ENCODE measurements at regions not wholly inside any gene's neighbourhood (a gene's known extent, or its start where the extent isn't known, plus 50 kb on each side); places are given as distances from the start of the nearest gene placed in this dataset.

GRCh38 chr2:424306-425171 lies 136.6 kb upstream of the ALKAL2 start:
- no peak for DNase-seq

GRCh38 chr2:423479-423878 lies 135.6 kb upstream of the ALKAL2 start:
- DNase-seq, result no peak

GRCh38 chr2:422676-423435 lies 135.0 kb upstream of the ALKAL2 start:
- DNase-seq, result no peak

GRCh38 chr2:421406-421805 lies 133.5 kb upstream of the ALKAL2 start:
- no peak for DNase-seq

- DNase-seq, result no peak
Measured at GRCh38 chr2:419687-420317, 131.9 kb upstream of the ALKAL2 start.

- DNase-seq, result no peak
Measured at GRCh38 chr2:417662-418061, 129.8 kb upstream of the ALKAL2 start.

GRCh38 chr2:417006-417405 lies 129.1 kb upstream of the ALKAL2 start:
- DNase-seq, result no peak

- DNase-seq, result no peak
Measured at GRCh38 chr2:415986-416610, 128.2 kb upstream of the ALKAL2 start.

- DNase-seq, result no peak
Measured at GRCh38 chr2:409523-409922, 121.6 kb upstream of the ALKAL2 start.

- no peak for DNase-seq
Measured at GRCh38 chr2:407630-408029, 119.7 kb upstream of the ALKAL2 start.

- DNase-seq, result no peak
Measured at GRCh38 chr2:406876-407275, 119.0 kb upstream of the ALKAL2 start.

- no peak for DNase-seq
Measured at GRCh38 chr2:406231-406630, 118.3 kb upstream of the ALKAL2 start.

GRCh38 chr2:404581-404980 lies 116.7 kb upstream of the ALKAL2 start:
- DNase-seq, result no peak

- no peak for DNase-seq
Measured at GRCh38 chr2:403682-404081, 115.8 kb upstream of the ALKAL2 start.

GRCh38 chr2:402721-403120 lies 114.8 kb upstream of the ALKAL2 start:
- no peak for DNase-seq

GRCh38 chr2:402206-402605 lies 114.3 kb upstream of the ALKAL2 start:
- no peak for DNase-seq

GRCh38 chr2:401019-401679 lies 113.3 kb upstream of the ALKAL2 start:
- DNase-seq, result no peak

GRCh38 chr2:397926-398325 lies 110.0 kb upstream of the ALKAL2 start:
- no peak for DNase-seq

GRCh38 chr2:397521-397920 lies 109.6 kb upstream of the ALKAL2 start:
- no peak for DNase-seq

GRCh38 chr2:396903-397302 lies 109.0 kb upstream of the ALKAL2 start:
- DNase-seq, result no peak

- no peak for DNase-seq
Measured at GRCh38 chr2:395886-396285, 108.0 kb upstream of the ALKAL2 start.

Measured in hippocampal formation (tissue), 2 donors.